BLaER1 (cell line): ENCODE measurements at regions not wholly inside any gene's neighbourhood (a gene's known extent, or its start where the extent isn't known, plus 50 kb on each side); places are given as distances from the start of the nearest gene placed in this dataset.

ENCODE experiments used
- H3K27ac ChIP-seq: shearing (Covaris generic); formaldehyde crosslinking; 2 replicates; pipeline ENCODE4 v1.8.1; 2022
- H3K27me3 ChIP-seq: shearing (Covaris generic); formaldehyde crosslinking; 2 replicates; pipeline ENCODE4 v1.8.1; 2022
- H3K36me3 ChIP-seq: shearing (Covaris generic); formaldehyde crosslinking; 2 replicates; pipeline ENCODE4 v1.8.1; 2022
- H3K4me1 ChIP-seq: shearing (Covaris generic); formaldehyde crosslinking; 2 replicates; pipeline ENCODE4 v1.8.1; 2022
- H3K4me2 ChIP-seq: shearing (Covaris generic); formaldehyde crosslinking; 2 replicates; pipeline ENCODE4 v1.8.1; 2022
- H3K4me3 ChIP-seq: shearing (Covaris generic); formaldehyde crosslinking; 2 replicates; pipeline ENCODE4 v1.8.1; 2022
- H3K9ac ChIP-seq: shearing (Covaris generic); formaldehyde crosslinking; 2 replicates; pipeline ENCODE4 v1.8.1; 2022
- H3K9me3 ChIP-seq: shearing (Covaris generic); formaldehyde crosslinking; 2 replicates; pipeline ENCODE4 v1.8.1; 2022
- H4K20me1 ChIP-seq: shearing (Covaris generic); formaldehyde crosslinking; 2 replicates; pipeline ENCODE4 v1.8.1; 2022
- Cebpa-rat ChIP-seq: shearing (Covaris generic); IDR thresholded peaks from 2 replicates; pipeline ENCODE4 v1.8.1; 2022

DNA sequence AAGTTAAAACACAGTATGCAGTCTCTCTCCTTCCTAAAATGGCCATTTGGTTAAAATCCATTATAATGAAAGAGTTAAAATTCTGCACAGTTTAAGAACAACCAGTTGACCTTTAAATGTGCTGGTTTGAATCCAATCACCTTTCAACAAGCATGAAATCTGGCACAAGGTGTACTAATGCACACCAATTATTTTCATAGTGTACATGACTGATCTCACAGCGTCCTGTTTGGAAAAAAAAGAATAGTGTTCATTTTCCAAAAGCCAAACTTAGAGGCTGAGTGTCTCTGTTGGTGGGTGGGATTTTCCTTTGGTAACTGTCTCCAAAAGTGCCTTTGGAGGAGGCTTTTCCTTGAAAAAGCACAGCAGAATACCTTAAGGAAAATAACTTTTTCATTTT lies 180.6 kb downstream of the DEPDC1B start:
- H3K36me3 ChIP-seq, result peaks cover 16% of the 10 kb centered on the region; the same call in 1 of the 2 replicates
- peaks cover 47% of the 10 kb centered on the region for H3K4me1 ChIP-seq
- H3K27me3 ChIP-seq, result no peaks in the 10 kb centered on the region
- H3K9me3 ChIP-seq, result peaks cover 21% of the 10 kb centered on the region
- no peak overlapping the region for H3K4me2 ChIP-seq
- H4K20me1 ChIP-seq, result no peaks in the 10 kb centered on the region; the same call in 1 of the 2 replicates
- H3K27ac ChIP-seq, result no peak overlapping the region
- no peak for TF ChIP-seq Cebpa-rat
- H3K4me3 ChIP-seq, result no peak overlapping the region
- no peak overlapping the region for H3K9ac ChIP-seq

DNA sequence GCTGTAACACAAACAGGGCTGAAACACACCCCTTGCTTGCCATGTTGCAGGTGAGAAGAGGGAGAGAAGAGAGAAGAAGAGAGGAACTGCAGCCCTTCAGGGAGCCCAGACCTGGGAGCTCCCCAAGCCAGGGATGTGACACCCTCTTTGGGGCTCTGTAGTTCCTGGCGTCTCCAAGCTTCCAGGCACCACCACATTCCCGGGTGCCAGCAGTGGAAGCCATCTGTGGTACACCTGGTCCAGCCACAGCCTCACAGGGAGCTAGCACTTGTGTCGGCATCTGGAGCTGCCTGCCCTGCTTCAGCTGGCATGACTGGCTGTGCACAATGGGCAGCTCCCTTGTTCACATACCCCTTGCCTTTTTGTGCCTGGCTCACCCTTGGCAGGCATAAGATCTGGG lies 182.1 kb downstream of the DEPDC1B start:
- no peak for TF ChIP-seq Cebpa-rat
- H3K27ac ChIP-seq, result no peak overlapping the region
- peaks cover 34% of the 10 kb centered on the region for H3K4me1 ChIP-seq
- H3K27me3 ChIP-seq, result no peaks in the 10 kb centered on the region
- no peak overlapping the region for H3K9ac ChIP-seq
- H3K36me3 ChIP-seq, result peaks cover 16% of the 10 kb centered on the region; the same call in 1 of the 2 replicates
- H3K4me2 ChIP-seq, result no peak overlapping the region
- H3K9me3 ChIP-seq, result peaks cover 21% of the 10 kb centered on the region
- no peak overlapping the region for H3K4me3 ChIP-seq
- H4K20me1 ChIP-seq, result no peaks in the 10 kb centered on the region; the same call in 1 of the 2 replicates

DNA sequence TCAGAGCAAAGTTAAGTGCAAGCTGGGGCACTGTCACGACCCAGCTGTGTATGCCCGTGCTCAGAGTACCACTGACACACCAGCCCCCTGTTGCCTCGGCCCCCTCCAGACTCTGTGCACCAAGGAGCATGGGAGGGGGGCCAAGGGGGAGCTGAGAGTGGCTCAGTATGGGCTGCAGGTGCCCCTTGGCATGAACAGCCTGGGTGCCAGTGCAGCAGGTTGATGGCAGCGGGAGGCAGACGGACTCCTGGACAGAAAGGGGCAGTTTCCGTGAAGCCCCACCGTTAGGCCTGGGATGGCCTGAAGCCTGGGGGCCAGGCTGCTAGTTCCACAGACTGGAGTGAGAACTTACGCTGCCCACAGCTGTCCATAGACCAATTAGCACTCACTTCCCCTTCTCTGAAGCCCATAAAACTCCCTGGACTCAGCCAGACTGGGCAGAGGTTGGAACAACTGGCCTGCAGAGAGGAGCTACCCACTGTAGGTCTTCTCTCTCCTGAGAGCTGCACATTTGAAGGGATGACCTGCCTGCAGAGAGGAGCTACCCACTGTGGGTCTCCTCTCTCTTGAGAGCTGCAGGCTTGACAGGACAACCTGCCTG lies 182.8 kb downstream of the DEPDC1B start:
- H3K9me3 ChIP-seq, result peaks cover 21% of the 10 kb centered on the region
- no peak for TF ChIP-seq Cebpa-rat
- H3K36me3 ChIP-seq, result peaks cover 16% of the 10 kb centered on the region; the same call in 1 of the 2 replicates
- no peak overlapping the region for H3K9ac ChIP-seq
- no peak overlapping the region for H3K4me2 ChIP-seq
- peaks cover 28% of the 10 kb centered on the region for H3K4me1 ChIP-seq
- no peak overlapping the region for H3K4me3 ChIP-seq
- no peaks in the 10 kb centered on the region; the same call in 1 of the 2 replicates for H4K20me1 ChIP-seq
- no peak overlapping the region for H3K27ac ChIP-seq
- H3K27me3 ChIP-seq, result no peaks in the 10 kb centered on the region

DNA sequence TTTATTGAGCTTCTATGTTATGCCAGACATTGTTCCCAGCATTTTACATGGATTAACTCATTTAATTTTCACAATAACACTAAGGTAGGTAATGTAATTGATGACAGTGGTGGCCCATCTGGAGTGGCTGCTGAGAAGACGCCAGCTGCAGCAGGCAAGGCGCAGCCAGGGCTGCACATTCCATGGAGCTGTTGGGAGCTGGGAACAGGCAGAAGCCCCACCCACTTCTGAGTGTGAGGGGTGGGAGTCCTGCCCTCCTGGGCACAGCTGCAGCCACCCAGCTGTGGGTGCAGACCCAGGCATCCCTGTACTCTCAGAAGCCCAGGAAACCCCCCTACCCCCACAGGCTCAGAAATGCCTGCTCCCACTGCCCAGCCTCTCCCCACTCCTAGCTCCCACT lies 183.3 kb downstream of the DEPDC1B start:
- Histone ChIP-seq H3K9me3 (peaks cover 21% of the 10 kb centered on the region), H3K4me1 (peaks cover 23% of the 10 kb centered on the region), H4K20me1 (no peaks in the 10 kb centered on the region; the same call in 1 of the 2 replicates), H3K4me3 (no peak overlapping the region), H3K4me2 (no peak overlapping the region), H3K9ac (no peak overlapping the region), H3K27ac (no peak overlapping the region), H3K27me3 (no peaks in the 10 kb centered on the region), H3K36me3 (peaks cover 16% of the 10 kb centered on the region; the same call in 1 of the 2 replicates)
- TF ChIP-seq Cebpa-rat, result no peak

DNA sequence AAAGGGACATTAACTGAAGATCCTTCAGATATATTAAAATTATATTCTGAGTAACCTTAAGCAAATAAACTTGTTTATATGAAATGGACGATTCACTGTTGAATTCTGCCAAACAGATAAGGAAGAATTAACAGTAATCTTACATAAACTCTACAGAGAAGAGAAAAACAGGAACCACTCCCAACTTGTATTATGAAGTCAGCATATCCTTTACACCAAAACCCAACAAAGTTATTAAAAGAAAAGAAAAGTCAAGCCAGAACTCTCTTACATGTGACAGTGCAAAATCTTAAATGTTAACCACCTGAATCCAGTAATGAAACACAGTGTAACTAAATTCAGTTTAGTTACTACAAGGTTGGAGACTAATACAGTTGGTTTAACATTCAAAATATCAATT lies 185.8 kb downstream of the DEPDC1B start:
- Histone ChIP-seq H3K9ac (no peak overlapping the region), H3K4me1 (0 out of 2 replicates have a peak, but pooled peaks cover 1% of the 10 kb centered on the region), H3K9me3 (peaks cover 21% of the 10 kb centered on the region), H3K4me2 (no peak overlapping the region), H4K20me1 (peaks cover 5% of the 10 kb centered on the region; the same call in 1 of the 2 replicates), H3K27ac (no peak overlapping the region), H3K36me3 (peaks cover 16% of the 10 kb centered on the region; the same call in 1 of the 2 replicates), H3K27me3 (no peaks in the 10 kb centered on the region), H3K4me3 (no peak overlapping the region)
- TF ChIP-seq Cebpa-rat, result no peak

DNA sequence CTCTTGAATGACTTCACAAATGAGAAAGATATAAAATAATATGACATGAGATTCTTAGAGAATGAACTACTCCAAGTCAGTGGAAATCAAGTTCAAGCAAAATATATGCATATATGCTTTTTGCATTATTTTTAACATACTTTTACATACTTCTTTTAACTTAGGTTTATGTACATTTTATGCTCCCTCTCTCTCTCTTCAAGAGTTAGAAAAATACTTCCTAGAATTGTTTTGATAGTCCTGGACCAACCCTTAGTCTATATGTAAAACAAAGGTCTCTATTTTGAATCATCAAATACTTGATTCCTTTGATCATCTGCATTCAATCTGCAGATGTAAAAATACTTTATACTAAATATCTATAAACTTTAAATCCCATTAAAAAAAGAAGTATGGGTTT lies 187.8 kb downstream of the DEPDC1B start:
- Histone ChIP-seq H3K36me3 (peaks cover 2% of the 10 kb centered on the region; the same call in 1 of the 2 replicates), H3K9ac (no peak overlapping the region), H3K9me3 (peaks cover 6% of the 10 kb centered on the region), H3K27ac (no peak overlapping the region), H3K27me3 (no peaks in the 10 kb centered on the region), H3K4me1 (no peaks in the 10 kb centered on the region), H4K20me1 (peaks cover 5% of the 10 kb centered on the region; the same call in 1 of the 2 replicates), H3K4me2 (no peak overlapping the region), H3K4me3 (no peak overlapping the region)
- TF ChIP-seq Cebpa-rat, result no peak

DNA sequence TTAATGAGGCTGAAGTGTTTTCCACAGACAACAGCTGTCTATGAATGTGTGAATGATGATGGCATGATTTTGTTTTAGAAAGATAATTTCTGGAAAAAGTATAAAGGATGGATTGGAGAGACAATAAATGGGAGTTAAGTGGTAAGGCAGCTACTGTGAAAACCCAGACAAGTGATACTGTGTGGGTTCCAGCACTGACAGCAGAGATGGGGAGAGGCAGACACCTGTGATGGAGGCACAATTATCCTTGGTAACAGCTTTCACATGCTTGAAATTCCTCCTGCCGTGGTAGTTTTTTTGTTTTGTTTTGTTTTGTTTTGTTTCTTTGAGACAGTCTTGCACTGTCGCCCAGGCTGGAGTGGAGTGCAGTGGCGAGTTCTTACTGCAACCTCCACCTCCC lies 189.3 kb downstream of the DEPDC1B start:
- no peak overlapping the region for H3K27ac ChIP-seq
- H3K9ac ChIP-seq, result no peak overlapping the region
- no peaks in the 10 kb centered on the region for H3K27me3 ChIP-seq
- H3K4me1 ChIP-seq, result peaks cover 5% of the 10 kb centered on the region; the same call in 1 of the 2 replicates
- no peak overlapping the region for H3K4me3 ChIP-seq
- TF ChIP-seq Cebpa-rat, result no peak
- no peak overlapping the region for H3K4me2 ChIP-seq
- peaks cover 5% of the 10 kb centered on the region; the same call in 1 of the 2 replicates for H4K20me1 ChIP-seq
- no peaks in the 10 kb centered on the region for H3K36me3 ChIP-seq
- no peaks in the 10 kb centered on the region for H3K9me3 ChIP-seq

DNA sequence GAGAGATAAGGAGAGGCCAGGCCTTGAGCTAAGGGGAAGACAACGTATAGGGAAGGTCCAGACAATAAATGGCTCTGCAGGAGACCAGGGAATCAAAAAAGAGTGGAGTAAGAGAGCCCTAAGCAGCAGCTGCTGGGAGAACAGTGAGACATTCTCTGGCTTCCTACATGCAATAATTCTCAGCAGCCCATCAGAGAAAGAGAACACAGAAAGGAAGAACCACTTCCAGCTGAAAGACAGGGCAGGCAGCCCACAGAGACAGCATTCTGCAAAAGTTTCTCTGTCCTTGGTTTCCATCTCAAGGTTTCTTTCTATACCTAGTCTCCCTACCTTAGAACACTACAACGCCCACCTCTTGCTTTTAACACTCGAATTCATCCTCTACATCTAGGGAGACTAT lies 189.9 kb downstream of the DEPDC1B start:
- no peak for TF ChIP-seq Cebpa-rat
- H3K27ac ChIP-seq, result no peak overlapping the region
- H3K27me3 ChIP-seq, result no peaks in the 10 kb centered on the region
- H4K20me1 ChIP-seq, result peaks cover 10% of the 10 kb centered on the region; the same call in 1 of the 2 replicates
- H3K36me3 ChIP-seq, result no peaks in the 10 kb centered on the region
- no peaks in the 10 kb centered on the region for H3K9me3 ChIP-seq
- H3K4me1 ChIP-seq, result peaks cover 6% of the 10 kb centered on the region; the same call in 1 of the 2 replicates
- no peak overlapping the region for H3K4me2 ChIP-seq
- H3K9ac ChIP-seq, result no peak overlapping the region
- H3K4me3 ChIP-seq, result no peak overlapping the region

DNA sequence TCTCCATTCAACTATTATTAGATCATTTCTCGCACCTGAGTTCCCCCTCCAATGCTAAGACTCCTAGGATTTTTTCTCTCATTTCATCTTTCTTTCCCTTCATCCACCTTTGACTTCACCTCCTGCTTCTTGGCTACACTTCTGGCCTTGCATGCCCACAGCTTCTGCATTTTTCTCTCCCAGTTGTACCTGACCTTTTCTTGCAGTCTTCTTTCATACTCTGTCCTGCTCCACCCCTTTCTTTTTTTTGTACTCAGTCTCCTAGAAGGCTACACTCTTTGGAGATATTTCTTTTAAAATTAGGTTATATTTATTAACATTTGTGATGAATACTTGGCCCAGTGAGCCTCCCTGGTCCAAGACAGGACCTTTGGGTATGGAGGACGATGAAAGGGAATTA lies 190.4 kb downstream of the DEPDC1B start:
- Histone ChIP-seq H3K27me3 (no peaks in the 10 kb centered on the region), H3K9me3 (no peaks in the 10 kb centered on the region), H3K4me1 (peaks cover 12% of the 10 kb centered on the region; the same call in 1 of the 2 replicates), H3K4me2 (no peak overlapping the region), H3K36me3 (no peaks in the 10 kb centered on the region), H3K9ac (no peak overlapping the region), H3K4me3 (no peak overlapping the region), H4K20me1 (peaks cover 15% of the 10 kb centered on the region; the same call in 1 of the 2 replicates), H3K27ac (no peak overlapping the region)
- no peak for TF ChIP-seq Cebpa-rat

DNA sequence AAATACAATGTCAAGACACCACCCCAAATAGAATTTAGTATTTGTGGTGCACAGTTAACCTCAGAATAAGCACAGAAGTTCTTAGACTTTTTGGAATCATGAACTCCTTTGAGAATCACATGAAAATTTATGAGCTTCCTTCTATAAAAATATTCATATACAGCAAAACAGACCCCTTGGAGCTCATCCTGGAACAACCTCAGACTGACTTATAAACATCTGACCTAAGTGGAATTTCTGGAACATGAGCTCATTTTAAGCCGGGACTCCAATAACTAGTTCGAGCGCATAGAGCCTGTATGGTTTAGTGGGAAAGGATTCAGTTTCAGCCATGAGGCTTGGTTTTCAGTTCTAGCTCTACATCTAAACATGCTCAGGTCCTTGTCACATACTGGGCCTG lies 192.3 kb downstream of the DEPDC1B start:
- Histone ChIP-seq H3K4me3 (no peak overlapping the region), H4K20me1 (peaks cover 15% of the 10 kb centered on the region; the same call in 1 of the 2 replicates), H3K27me3 (no peaks in the 10 kb centered on the region), H3K27ac (no peak overlapping the region), H3K9ac (no peak overlapping the region), H3K36me3 (no peaks in the 10 kb centered on the region), H3K9me3 (no peaks in the 10 kb centered on the region), H3K4me2 (no peak overlapping the region), H3K4me1 (peaks cover 20% of the 10 kb centered on the region; the same call in 1 of the 2 replicates)
- no peak for TF ChIP-seq Cebpa-rat
